Small intestine (tissue), 7 donors: ENCODE measurements at regions not wholly inside any gene's neighbourhood (a gene's known extent, or its start where the extent isn't known, plus 50 kb on each side); places are given as distances from the start of the nearest gene placed in this dataset.

Experiments
- DNase-seq, 2 donors: peaks; one replicate each; pipeline versions ENCODE4 v3.0.0 to v3.0.0-alpha.2; 2013
- FAIRE-seq: peaks from 2 replicates; lab custom pipeline; 2012; peaks lifted over from hg19 to GRCh38; lab: Jason Lieb, UNC
- H3K27ac ChIP-seq, 3 donors: one replicate each; pipeline ENCODE4 v1.5.1; 2013; ENCODE audit warnings: low read length in 2 of 3, mild to moderate bottlenecking in 2 of 3, control low read depth in 1 of 3, inconsistent platforms in 1 of 3, low read depth in 1 of 3, moderate library complexity in 1 of 3
- H3K27me3 ChIP-seq, 3 donors: one replicate each; pipeline ENCODE4 v1.6.1; 2013; ENCODE audit warnings: low read length in 3 of 3, inconsistent platforms in 1 of 3; ENCODE audit not compliant: control insufficient read depth in 3 of 3, insufficient read depth in 3 of 3
- H3K36me3 ChIP-seq, 3 donors: one replicate each; pipeline ENCODE4 v1.6.1; 2013; ENCODE audit warnings: low read length in 3 of 3, inconsistent platforms in 1 of 3, low read depth in 1 of 3, mild to moderate bottlenecking in 1 of 3, moderate library complexity in 1 of 3; ENCODE audit not compliant: control insufficient read depth in 3 of 3, insufficient read depth in 2 of 3
- H3K4me1 ChIP-seq, 3 donors: one replicate each; pipeline ENCODE4 v1.6.1; 2013; ENCODE audit warnings: low read length in 2 of 3, inconsistent platforms in 1 of 3, low read depth in 1 of 3, mild to moderate bottlenecking in 1 of 3, moderate library complexity in 1 of 3; ENCODE audit not compliant: control insufficient read depth in 3 of 3, insufficient read depth in 2 of 3
- H3K4me3 ChIP-seq, 3 donors: one replicate each; pipeline ENCODE4 v1.5.1; 2013; ENCODE audit warnings: low read length in 3 of 3, control low read depth in 1 of 3, inconsistent platforms in 1 of 3, low read depth in 1 of 3, mild to moderate bottlenecking in 1 of 3, moderate library complexity in 1 of 3
- H3K9me3 ChIP-seq, 2 donors: one replicate each; pipeline ENCODE4 v1.6.1; 2013; ENCODE audit warnings: low read depth in 1 of 2, low read length in 1 of 2; ENCODE audit not compliant: control insufficient read depth in 2 of 2, insufficient read depth in 1 of 2
- WGBS, 3 donors: extraction: QIAGEN DNeasy Blood & Tissue Kit; methylation state at CpG; one replicate each; pipeline ENCODE4 v1.1.7; 2013; 5-methylcytosine and 5-hydroxymethylcytosine counted together
- donor health status: healthy with polysubstance abuse.
- donor health status: control.
- donor health status: control.
- donor health status: Bipolar disorder and iron deficiency.
- donor health status: healthy.

GRCh38 chr1:239922778-239923522, 168.7 kb upstream of the FMN2 start:
- 69 to 82% (median 71%) methylated on average over 4 of the region's 4 CpGs for WGBS, 3 donors
- no peak overlapping the region for H3K27ac ChIP-seq

GRCh38 chr1:239924741-239925350, 166.8 kb upstream of the FMN2 start:
- 94 to 96% (median 96%) methylated on average over 28 to 30 of the region's 30 CpGs for WGBS, 3 donors
- Histone ChIP-seq H3K4me1 (peaks cover 0 to 23% (median 0%) of the 10 kb centered on the region in 3 donors), H3K27me3 (no peaks in the 10 kb centered on the region), H3K9me3 (peaks cover 0 to 17% of the 10 kb centered on the region in 2 donors), H3K27ac (no peak overlapping the region), H3K4me3 (no peak overlapping the region), H3K36me3 (no peaks in the 10 kb centered on the region)
- DNase-seq (no peak), FAIRE-seq (no peak)

More at GRCh38 chr1:239922778-239923522, 168.7 kb upstream of the FMN2 start:
- DNase-seq (no peak), FAIRE-seq (no peak)
- Histone ChIP-seq H3K27me3 (no peaks in the 10 kb centered on the region), H3K36me3 (no peaks in the 10 kb centered on the region), H3K9me3 (peaks cover 0 to 19% of the 10 kb centered on the region in 2 donors), H3K4me3 (no peak overlapping the region), H3K4me1 (peaks cover 0 to 15% (median 0%) of the 10 kb centered on the region in 3 donors)

- Histone ChIP-seq H3K9me3 (peaks cover 0 to 21% of the 10 kb centered on the region in 2 donors), H3K36me3 (no peaks in the 10 kb centered on the region), H3K4me3 (no peak overlapping the region), H3K27ac (peak overlapping the region in 1 of 3 donors; percentile 9), H3K4me1 (peaks cover 0 to 25% (median 0%) of the 10 kb centered on the region in 3 donors), H3K27me3 (no peaks in the 10 kb centered on the region)
- WGBS, 3 donors: 16 to 39% (median 27%) methylated on average over 3 of the region's 3 CpGs
- FAIRE-seq (peak; percentile 78), DNase-seq (peak; percentile 67 to 74)
These were observed 165.5 kb upstream of the FMN2 start for GRCh38 chr1:239926184-239926583.

GRCh38 chr1:239929317-239929716, 162.4 kb upstream of the FMN2 start:
- 38 to 70% (median 56%) methylated on average over 6 of the region's 6 CpGs for WGBS, 3 donors
- Histone ChIP-seq H3K4me3 (no peak overlapping the region), H3K36me3 (no peaks in the 10 kb centered on the region), H3K27me3 (no peaks in the 10 kb centered on the region), H3K27ac (no peak overlapping the region), H3K9me3 (peaks cover 0 to 17% of the 10 kb centered on the region in 2 donors), H3K4me1 (peaks cover 0 to 33% (median 0%) of the 10 kb centered on the region in 3 donors)
- DNase-seq (no peak), FAIRE-seq (no peak)

GRCh38 chr1:239930686-239931262, 160.9 kb upstream of the FMN2 start:
- Histone ChIP-seq H3K4me1 (peaks cover 0 to 27% (median 0%) of the 10 kb centered on the region in 3 donors), H3K27me3 (no peaks in the 10 kb centered on the region), H3K4me3 (no peak overlapping the region), H3K36me3 (no peaks in the 10 kb centered on the region), H3K9me3 (peaks cover 0 to 5% of the 10 kb centered on the region in 2 donors), H3K27ac (peak overlapping the region in 1 of 3 donors; percentile 70)
- DNase-seq (peak; percentile 21 to 67), FAIRE-seq (no peak)
- 22 to 57% (median 44%) methylated on average over 3 of the region's 3 CpGs for WGBS, 3 donors

- Histone ChIP-seq H3K36me3 (no peaks in the 10 kb centered on the region), H3K27me3 (no peaks in the 10 kb centered on the region), H3K4me3 (no peak overlapping the region), H3K27ac (peak overlapping the region in 1 of 3 donors; percentile 66), H3K9me3 (peaks cover 0 to 5% of the 10 kb centered on the region in 2 donors), H3K4me1 (peaks cover 0 to 25% (median 0%) of the 10 kb centered on the region in 3 donors)
- FAIRE-seq (no peak), DNase-seq (no peak)
- 33 to 68% (median 35%) methylated on average over 6 of the region's 6 CpGs for WGBS, 3 donors
These were observed 160.3 kb upstream of the FMN2 start for GRCh38 chr1:239931341-239931740.

- Histone ChIP-seq H3K27me3 (no peaks in the 10 kb centered on the region), H3K36me3 (no peaks in the 10 kb centered on the region), H3K9me3 (peaks cover 0 to 17% of the 10 kb centered on the region in 2 donors), H3K27ac (no peak overlapping the region), H3K4me3 (no peak overlapping the region), H3K4me1 (no peaks in the 10 kb centered on the region)
- no peak for DNase-seq
- FAIRE-seq: no peak
- 43 to 61% (median 54%) methylated on average over 2 of the region's 2 CpGs for WGBS, 3 donors
These were observed 152.1 kb upstream of the FMN2 start for GRCh38 chr1:239939602-239940001.

- Histone ChIP-seq H3K4me3 (no peak overlapping the region), H3K27me3 (no peaks in the 10 kb centered on the region), H3K36me3 (no peaks in the 10 kb centered on the region), H3K27ac (no peak overlapping the region), H3K4me1 (no peaks in the 10 kb centered on the region), H3K9me3 (peaks cover 0 to 17% of the 10 kb centered on the region in 2 donors)
- DNase-seq (no peak), FAIRE-seq (no peak)
- WGBS, 3 donors: 82 to 90% (median 87%) methylated on average over 4 of the region's 4 CpGs
These were observed 147.9 kb upstream of the FMN2 start for GRCh38 chr1:239943761-239944160.
